GM21786 (cell line): ENCODE measurements at regions not wholly inside any gene's neighbourhood (a gene's known extent, or its start where the extent isn't known, plus 50 kb on each side); places are given as distances from the start of the nearest gene placed in this dataset.

Source experiments
- ATAC-seq: cut with Tn5 transposase; IDR thresholded peaks from one replicate; pipeline ENCODE4 v1.9.1; 2021; ENCODE audit not compliant: unreplicated experiment

DNA sequence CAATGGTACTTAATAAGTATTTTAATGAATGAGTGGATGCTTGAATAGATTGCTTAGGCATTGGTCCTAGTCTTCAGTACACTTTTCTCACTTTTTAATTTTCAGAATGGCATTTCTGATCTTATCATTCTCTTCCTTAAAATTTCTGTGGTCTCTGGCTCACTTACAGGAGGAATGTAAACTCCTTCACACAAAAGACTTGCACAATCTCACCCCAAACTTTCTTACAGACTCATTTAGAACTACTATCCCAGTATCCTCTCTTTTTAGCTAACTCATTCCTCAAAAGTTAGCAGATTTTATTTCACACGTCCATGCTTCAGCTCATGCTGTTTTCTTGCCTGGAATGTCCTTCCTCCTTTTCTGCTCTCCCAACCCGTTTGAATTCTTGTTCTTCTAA is 350.1 kb downstream of the GRXCR1 start:
- ATAC-seq, result no peak

DNA sequence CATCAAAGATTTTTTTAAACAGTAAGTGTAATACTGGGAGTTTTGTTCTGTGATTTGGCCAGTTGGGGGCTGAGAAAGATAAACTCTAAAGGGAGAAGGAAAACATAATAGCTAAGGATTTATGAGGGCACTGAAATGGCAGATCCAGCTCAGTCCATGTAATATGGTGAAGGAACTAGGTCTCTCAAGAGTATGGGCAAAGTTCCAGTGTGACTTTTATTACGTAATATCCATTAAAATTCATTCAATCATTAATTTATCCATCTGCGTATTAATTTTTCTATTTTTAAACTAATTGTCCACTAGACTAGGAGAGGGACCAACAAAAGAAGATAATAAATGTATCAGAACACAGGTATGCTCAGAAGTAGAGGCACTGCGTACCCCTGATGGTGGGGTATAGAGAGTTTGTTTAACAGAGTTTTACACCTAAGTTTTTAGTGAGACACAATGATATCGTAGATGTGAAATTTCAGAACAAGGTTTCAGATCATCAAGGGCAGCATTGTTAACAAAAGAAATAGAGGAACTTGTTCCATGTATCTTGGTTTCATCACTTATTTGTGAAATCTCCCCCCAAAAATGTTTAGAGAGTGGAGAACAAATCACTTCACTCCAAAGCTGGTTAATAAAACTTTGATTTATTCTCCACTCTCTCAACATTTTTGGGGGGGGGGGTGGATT is 351.1 kb downstream of the GRXCR1 start:
- peak; percentile 37 for ATAC-seq

DNA sequence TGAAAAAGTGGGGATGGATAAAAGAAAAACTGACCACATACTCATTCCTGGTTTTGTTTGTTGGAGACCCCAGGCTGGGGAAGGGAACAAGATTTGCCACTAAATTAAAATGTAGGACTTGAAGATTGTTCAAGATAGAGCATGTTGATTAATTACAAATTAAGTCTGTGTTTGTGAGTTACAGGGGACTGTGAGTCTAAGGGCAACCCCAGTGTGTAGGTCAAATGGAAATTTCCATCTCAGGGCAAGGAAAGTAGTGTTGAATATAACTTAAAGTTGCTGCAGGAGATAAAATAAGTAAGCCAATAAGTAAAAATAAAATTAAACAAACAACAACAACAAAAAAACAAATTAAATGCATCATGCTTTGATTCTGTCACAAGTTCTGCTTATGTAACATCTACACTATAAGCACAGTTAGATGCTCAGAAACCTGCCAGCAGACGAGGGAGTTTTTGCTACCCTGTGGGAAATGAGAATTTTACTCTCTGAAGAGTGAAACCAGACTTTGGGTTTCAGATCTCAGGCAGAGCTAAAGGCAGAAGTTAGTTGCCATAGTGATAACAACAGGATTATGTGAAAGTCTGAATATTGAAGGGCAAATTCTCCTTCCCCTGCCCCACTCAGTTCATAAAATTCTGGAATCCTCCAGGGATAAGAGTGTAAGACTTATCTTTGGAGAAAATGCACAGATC is 352.3 kb downstream of the GRXCR1 start:
- ATAC-seq, result peak; percentile 98

DNA sequence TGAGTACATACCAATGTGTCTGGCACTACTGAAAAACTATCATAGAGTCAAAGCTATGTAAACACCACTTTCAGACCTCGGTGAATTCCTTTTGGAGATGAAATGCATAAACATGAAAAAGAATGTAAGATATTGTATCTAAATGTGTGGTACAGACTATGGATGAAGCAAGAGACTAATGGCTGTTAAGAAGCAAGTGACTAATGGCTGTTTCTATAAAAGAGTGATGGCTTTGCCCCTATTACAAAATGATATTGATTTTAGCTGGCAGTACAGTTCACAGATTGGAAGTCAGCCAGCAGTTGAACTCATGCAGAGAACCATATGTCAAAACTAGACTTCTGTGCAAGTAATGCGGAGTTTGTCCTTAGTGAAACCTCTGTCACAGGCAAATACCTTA is 359.3 kb downstream of the GRXCR1 start:
- no peak for ATAC-seq

DNA sequence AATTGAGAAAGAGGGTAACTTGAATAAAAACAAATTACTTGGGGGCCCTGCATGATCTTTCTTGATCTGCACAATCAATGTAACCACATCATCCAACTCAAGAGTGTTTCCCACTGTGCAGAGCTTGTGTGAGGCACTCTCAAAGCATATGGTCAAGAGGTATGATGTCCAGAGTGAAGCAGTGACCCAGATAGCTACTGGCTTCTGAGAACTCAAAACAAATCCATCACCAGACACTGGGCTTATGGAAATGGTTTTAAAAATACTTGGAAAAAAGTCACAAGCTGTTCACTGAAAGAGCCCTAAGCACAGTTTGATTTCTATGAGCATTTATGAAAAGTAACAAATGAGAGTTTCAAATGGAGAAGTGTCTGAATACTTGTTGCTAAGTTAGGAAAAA is 361.0 kb downstream of the GRXCR1 start:
- no peak for ATAC-seq

DNA sequence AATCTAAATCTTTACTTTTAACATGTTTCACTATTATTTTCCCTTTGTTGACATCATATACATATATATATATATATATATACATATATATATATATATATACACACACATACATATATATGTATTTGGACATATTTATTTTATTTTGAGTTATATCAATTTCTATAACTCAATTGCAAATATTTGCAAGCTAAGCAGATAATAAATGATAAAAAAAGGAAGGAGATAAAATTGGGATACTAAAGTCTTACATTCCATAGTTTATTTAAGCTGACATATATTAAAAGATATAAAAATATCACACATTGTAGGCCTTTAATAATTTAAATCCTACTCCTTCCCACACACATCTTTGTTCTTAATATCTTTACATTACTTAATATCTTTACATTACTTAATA is 372.2 kb downstream of the GRXCR1 start:
- no peak for ATAC-seq

DNA sequence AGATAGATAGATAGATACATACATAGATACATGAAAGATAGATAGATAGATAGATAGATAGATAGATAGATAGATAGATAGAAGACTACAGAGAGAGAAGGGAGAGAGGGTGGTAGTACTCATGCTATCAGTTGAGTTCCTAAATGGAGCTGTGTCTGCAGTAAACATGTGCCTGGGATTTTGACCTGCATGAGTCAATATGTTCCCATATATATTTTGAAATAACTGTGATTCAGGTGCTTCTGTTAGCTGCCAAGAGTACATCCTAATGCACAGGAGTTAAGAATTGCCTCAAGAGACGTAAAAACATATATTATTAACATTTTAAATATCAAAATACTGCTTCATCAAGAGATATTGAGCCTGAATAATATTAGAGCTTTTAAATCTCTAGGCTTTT is 379.4 kb downstream of the GRXCR1 start:
- no peak for ATAC-seq

DNA sequence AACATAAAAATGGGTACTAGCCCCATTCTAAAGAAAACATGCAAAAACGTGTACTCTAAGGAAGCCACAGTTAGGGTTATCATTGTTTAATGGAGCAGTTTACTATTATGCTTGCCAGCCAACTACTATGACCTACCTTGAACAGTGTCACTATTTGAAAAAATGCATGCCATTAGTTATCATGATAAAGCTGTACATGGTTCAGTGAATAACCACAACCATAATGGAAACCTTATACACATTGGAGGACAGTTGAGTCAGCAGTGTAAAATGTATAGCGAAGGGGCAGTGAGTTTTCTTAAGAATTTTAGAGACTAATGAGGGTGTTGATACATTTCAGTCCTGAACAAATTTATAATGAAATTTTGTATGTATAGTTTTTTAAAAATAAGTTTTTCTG is 381.9 kb downstream of the GRXCR1 start:
- no peak for ATAC-seq

DNA sequence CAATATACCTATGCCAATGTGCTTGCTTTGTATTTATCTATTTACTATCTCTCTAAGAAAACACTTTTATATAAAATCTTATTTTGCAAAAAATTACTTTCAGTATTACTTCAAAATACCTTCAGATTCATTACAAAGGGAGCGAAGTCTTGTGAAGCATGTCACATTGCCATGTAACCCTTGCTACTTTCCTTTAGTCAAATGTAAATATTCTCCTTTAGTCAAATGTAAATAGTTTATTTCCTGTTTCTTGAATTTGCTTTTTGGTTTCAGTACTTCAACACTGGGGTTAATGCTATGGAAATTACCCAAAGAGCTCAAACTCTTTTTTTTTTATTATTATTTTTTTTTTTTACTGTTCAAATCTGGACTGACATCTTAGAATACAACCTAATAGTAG is 383.3 kb downstream of the GRXCR1 start:
- ATAC-seq, result peak; percentile 52

DNA sequence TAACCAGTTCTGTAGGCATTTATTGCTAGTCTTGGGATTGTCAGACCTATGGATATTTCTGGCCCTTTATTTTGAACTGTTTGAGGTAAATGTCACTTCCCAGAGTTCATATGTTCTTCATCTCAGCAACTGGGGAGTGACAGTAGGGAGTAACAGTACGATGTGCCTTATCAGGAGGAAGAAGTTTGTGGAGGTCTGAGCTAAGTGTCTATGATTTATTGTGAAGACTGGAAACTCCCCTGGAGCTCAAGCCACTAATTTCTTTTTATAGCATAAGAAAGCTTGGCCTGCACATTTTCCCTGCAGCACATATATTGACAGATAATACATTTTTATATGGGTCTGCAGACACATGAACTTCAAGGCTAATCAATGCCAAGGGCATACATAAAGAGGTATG is 383.8 kb downstream of the GRXCR1 start:
- ATAC-seq, result no peak

DNA sequence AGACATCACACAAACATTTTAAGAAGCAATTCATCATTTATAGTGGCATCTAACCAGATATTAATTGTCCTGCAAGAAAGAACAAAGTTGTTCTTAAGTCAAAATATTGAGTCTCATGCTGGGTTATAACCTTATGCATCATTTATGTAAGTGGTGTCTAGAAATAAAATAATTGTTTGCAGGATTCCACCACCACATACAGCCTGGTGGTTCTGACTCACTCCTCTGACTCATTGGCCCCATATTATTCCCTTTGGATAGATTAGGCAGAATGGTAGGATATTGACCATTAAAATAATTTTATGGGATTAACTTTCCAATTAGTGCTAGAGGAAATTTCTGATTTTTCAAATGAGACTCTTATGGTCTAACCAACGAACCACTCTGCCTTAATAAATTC is 384.5 kb downstream of the GRXCR1 start:
- ATAC-seq, result no peak

DNA sequence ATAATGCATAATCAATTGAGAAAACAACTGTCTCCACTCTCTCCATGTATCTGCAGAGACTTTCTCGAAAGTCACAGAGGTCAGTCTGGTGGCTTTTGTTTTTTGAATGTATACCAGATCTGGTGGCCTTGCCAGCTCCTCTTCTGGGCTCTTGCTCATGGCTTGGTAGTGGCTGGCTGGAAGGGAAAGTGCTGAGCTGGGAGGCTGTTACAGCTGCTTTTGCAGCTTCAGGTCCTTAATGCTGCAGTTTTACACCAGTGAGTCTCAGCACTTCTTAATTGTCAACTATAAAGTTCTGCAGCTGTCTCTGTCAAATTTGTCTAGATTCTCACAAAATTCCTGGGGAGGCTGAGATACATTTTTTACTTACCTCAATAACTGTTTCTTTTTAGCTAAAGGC is 390.0 kb downstream of the GRXCR1 start:
- no peak for ATAC-seq

DNA sequence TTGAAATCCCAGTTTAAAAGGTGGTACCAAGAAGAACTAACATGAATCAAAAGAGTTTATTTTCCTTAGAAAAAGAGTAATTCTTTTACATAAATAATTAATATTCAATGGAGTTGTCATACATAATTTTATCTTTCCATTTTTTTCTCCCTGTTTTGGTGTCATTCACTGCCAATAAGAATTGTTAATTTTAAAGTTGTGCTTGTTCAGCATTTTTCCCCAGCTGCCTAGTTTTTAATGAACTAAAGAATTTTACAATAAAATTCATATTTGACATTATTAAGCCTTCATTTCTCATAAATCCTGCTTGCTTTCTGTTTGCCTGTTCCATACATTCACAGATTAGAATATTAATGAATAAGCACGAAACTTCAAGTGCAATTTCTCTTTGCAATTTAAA is 393.6 kb downstream of the GRXCR1 start:
- no peak for ATAC-seq

DNA sequence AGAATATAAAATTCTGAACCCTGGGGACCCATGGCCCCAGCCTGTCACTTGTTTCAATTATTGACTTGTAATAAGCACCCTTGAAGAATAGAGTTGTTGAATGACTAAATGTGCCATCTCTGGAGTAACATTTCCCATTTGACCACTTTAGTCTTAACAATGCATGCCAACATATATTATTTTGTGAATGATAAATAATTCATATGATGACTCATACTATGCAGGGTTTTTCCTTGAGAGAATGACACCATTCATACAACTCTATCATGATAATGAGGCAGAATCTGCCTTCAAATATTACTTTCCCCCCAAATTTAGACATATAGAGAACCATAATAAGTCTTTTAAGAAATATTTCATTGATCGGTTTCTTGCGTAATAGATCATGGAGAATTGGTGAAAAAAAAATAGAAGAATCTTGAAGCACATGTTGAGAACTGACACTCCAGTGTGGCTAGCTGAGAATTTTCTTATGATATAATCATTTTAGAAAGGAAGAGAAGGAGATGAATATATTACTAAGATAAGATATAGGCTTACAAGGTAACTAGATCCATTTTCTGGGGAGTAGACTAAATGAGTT is 404.5 kb downstream of the GRXCR1 start:
- no peak for ATAC-seq

DNA sequence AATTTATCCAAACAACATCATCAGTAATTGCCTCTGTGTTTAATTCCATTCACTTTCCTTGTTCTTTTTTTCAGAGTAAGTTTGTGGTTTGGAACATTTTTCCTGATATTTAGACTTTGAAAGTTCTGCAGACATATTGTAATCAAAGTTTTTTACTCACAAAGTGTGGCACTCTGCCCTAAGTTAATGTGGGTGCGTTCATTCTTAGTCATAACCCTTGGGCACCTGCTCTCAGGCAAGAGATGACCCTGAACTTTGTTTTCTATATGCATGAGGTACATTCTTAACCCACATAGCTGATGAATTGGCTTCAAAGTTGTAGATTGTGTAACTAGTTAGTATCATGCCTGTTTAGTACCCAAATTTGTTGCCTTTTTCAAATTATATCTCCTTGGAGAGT is 424.3 kb downstream of the GRXCR1 start:
- ATAC-seq, result no peak

DNA sequence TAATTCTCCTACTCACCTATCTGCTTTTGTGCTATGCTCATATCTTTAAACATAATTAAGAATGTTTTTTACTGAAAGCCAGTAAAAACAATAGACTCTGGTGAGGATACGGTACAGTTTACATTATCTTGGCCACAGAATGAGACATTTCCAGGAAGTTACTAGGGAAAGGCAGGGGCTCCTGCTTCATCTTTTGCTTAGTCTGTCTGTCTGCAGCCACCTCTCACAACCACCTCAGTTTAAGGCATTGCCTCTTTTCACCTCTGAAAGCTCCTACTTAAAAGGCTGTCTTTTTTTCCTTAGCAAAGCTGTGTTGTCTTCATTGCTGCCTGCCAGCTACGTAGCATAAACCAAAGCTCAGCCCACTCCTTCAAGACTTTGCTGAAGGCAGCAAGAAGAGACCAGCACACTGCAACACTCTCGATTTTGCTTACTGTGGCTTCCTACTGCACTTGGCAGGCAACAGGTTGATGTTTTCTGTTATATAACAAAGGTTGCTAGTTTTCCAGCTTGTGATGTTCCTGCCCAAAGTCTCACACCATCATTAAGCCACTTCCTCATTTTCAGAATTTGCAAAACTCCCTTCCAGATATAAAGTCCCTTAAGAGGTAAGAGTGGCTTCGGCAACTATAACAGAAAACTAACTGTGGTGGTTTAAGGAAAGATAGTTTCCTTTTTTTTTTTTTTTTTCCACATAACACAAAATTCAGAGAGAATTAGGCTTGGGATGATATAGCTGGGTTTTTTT is 432.9 kb downstream of the GRXCR1 start:
- no peak for ATAC-seq

DNA sequence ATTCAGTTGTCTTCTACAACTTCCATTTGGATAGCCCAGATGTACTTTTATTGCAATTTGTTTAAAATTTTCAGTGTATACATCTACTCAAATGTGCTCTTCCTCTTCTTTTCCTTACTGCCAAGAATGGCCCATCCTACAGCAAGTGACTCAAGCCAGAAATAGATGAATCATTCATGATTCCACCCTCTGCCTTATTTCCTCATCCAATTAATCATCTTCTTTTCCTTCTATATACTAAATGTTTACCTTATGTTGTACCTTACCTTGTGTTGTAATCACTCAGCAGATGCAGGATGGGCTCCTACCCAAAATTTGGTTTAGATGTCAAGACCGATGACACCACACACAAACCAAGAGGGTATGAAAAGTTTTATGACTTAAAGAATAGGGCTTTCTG is 437.8 kb downstream of the GRXCR1 start:
- ATAC-seq, result no peak

DNA sequence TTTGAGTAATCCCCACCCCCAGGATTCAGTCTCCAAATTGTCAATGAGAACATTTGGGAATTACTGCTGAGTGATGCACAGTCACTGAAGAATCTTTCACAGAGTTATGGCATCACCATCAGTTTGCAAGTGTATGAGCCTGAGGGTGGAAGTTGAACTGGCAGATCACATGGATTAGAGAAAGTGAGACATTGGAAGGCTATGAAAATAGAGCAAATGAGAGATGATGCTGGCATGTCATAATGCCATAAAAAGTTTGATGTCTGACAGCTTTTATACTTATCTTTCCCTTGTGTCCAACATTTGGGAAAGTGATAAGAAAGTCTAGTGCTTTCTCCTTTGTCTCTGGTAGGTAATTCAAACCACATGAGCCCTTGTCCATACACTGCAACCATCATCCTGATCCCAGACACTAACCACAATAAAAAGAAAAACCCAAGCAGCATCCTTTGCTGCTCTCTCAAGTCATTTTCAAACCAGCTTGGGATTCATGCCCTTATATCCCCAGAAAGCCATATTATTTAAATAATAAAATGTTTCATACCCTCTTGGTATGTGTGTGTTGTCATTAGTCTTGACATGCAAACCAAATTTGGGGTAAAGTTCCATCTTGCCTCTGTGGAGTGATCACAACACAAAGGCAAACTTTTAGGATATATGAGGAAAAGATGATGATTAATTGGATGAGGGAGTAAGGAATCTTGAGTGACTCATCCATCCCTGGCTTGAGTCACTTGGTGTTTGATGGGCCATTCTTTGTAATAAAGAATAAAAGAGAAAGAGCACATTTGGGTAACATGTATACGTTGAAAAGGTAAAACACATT is 438.9 kb downstream of the GRXCR1 start:
- ATAC-seq, result no peak

DNA sequence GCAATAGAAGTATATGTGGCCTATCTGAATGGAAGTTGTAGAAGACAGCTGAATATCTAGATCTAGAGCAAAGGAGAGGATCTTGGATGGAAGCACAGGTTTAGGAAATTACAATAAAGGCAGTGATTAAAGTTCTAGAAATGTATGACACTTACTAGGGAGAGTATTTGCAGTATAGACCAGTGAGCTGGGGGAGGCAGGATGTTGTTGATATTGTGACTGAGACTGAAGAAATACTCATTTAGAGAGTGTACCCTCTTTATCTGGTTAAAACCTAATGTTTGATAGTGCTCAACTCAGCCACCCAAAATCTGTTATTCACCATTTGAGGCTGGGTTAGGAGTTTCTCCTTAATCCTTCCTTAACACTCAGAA is 439.5 kb downstream of the GRXCR1 start:
- no peak for ATAC-seq

DNA sequence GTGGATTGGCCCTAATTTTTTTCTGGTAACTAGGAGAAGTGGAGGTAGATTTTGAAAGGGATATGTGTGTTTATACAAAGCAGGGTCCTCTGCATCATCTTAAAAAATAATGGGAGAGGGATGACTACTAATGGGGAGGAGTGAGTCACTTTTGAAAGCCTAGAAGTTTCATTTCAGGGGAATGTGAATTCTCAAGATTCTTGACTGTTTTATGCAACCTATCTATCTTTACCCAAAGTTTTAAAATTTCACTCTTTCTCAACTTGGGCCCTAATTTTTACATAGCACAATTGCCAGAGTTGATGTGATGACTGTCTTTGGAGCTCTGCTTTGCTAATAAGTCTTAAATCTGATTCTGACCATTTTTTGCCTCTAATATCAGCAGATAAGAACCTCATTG is 445.2 kb downstream of the GRXCR1 start:
- ATAC-seq, result no peak

DNA sequence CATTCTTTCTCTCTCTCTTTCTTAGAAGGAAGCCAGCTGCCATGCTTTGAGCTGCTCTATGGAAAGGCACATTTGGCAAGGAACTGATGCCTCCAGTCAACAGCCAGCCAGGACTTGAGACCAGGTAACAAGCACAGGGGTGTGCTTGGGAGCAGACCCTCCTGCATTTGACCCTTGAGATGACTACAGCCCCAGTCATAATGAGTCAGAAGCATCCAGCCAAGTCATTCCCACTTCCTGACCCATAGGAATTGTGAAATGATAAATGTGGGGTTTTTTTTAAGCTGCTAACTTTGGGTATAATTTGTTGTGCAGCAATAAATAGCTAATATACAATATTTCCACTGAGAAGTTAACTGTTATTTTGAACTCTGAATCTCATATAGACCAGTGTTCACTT is 446.9 kb downstream of the GRXCR1 start:
- no peak for ATAC-seq
